Activated CD8-positive, alpha-beta memory T cell treated with anti-CD3 and anti-CD28 coated beads for 24 hours (primary cell): ENCODE measurements at regions not wholly inside any gene's neighbourhood (a gene's known extent, or its start where the extent isn't known, plus 50 kb on each side); places are given as distances from the start of the nearest gene placed in this dataset.
"Not testable (repeated sequence)": the region's sequence is repeated elsewhere in the genome, so short reads cannot be mapped to it uniquely, and the experiment has no call there.

Experiments
- DNase-seq: peaks from one replicate; pipeline ENCODE4 v3.0.0-alpha.2; 2020

GRCh38 chr2:91498065-91498449 is 2806.6 kb downstream of the RPIA start:
- not testable (repeated sequence) for DNase-seq

- DNase-seq, result not testable (repeated sequence)
Observed at GRCh38 chr2:91498513-91499250, 2807.2 kb downstream of the RPIA start.

- not testable (repeated sequence) for DNase-seq
Observed at GRCh38 chr2:91499431-91500050, 2808.1 kb downstream of the RPIA start.

- not testable (repeated sequence) for DNase-seq
Observed at GRCh38 chr2:91500246-91500977, 2808.9 kb downstream of the RPIA start.

GRCh38 chr2:91500978-91501310 is 2809.5 kb downstream of the RPIA start:
- not testable (repeated sequence) for DNase-seq

GRCh38 chr2:91501481-91502080 is 2810.1 kb downstream of the RPIA start:
- DNase-seq, result not testable (repeated sequence)

GRCh38 chr2:91503572-91503958 is 2812.1 kb downstream of the RPIA start:
- DNase-seq, result not testable (repeated sequence)

GRCh38 chr2:91503959-91504741 is 2812.7 kb downstream of the RPIA start:
- not testable (repeated sequence) for DNase-seq

GRCh38 chr2:91508816-91509215 is 2817.3 kb downstream of the RPIA start:
- DNase-seq, result not testable (repeated sequence)

GRCh38 chr2:91509276-91509675 is 2817.8 kb downstream of the RPIA start:
- not testable (repeated sequence) for DNase-seq

- DNase-seq, result not testable (repeated sequence)
Observed at GRCh38 chr2:91511166-91511565, 2819.7 kb downstream of the RPIA start.

GRCh38 chr2:91515966-91516365 is 2824.5 kb downstream of the RPIA start:
- not testable (repeated sequence) for DNase-seq

GRCh38 chr2:91516669-91517068 is 2825.2 kb downstream of the RPIA start:
- DNase-seq, result not testable (repeated sequence)

- not testable (repeated sequence) for DNase-seq
Observed at GRCh38 chr2:91517846-91518245, 2826.4 kb downstream of the RPIA start.

GRCh38 chr2:91518361-91518981 is 2827.0 kb downstream of the RPIA start:
- DNase-seq, result not testable (repeated sequence)

- not testable (repeated sequence) for DNase-seq
Observed at GRCh38 chr2:91519359-91519758, 2827.9 kb downstream of the RPIA start.

- DNase-seq, result not testable (repeated sequence)
Observed at GRCh38 chr2:91519914-91520313, 2828.4 kb downstream of the RPIA start.

GRCh38 chr2:91520523-91520922 is 2829.1 kb downstream of the RPIA start:
- DNase-seq, result not testable (repeated sequence)

GRCh38 chr2:91520972-91521535 is 2829.6 kb downstream of the RPIA start:
- not testable (repeated sequence) for DNase-seq

GRCh38 chr2:91521944-91522343 is 2830.5 kb downstream of the RPIA start:
- DNase-seq, result not testable (repeated sequence)

- DNase-seq, result not testable (repeated sequence)
Observed at GRCh38 chr2:91522877-91523276, 2831.4 kb downstream of the RPIA start.

- DNase-seq, result not testable (repeated sequence)
Observed at GRCh38 chr2:91523751-91524150, 2832.3 kb downstream of the RPIA start.
